Neural cell (in vitro differentiated cells): ENCODE measurements at regions not wholly inside any gene's neighbourhood (a gene's known extent, or its start where the extent isn't known, plus 50 kb on each side); places are given as distances from the start of the nearest gene placed in this dataset.

Experiments
- H2AFZ ChIP-seq: fragments of 200-600, 300-800 bp; sonication (generic), shearing (Covaris generic); 2 replicates; pipeline ENCODE4 v1.6.0; 2014; ENCODE audit warnings: low read depth, mild to moderate bottlenecking, antibody characterized with exemption, low read length, moderate library complexity
- H3F3A ChIP-seq: fragments of 200-600 bp; shearing (Covaris generic); 2 replicates; pipeline ENCODE4 v1.6.1; 2016; ENCODE audit warnings: mild to moderate bottlenecking, moderate library complexity, mixed read lengths, antibody characterized with exemption, low read length; ENCODE audit not compliant: insufficient read depth, poor library complexity, severe bottlenecking
- H3K27ac ChIP-seq: fragments of 200-600, 300-800 bp; sonication (generic), shearing (Covaris generic); 2 replicates; pipeline ENCODE4 v1.5.1; 2014; ENCODE audit warnings: mild to moderate bottlenecking, low read length, moderate library complexity
- H3K27me3 ChIP-seq: fragments of 300-800, 200-600 bp; sonication (generic), shearing (Covaris generic); 2 replicates; pipeline ENCODE4 v1.6.0; 2014; ENCODE audit warnings: mild to moderate bottlenecking, low read depth, low read length, moderate library complexity; ENCODE audit not compliant: insufficient read depth
- H3K36me3 ChIP-seq: fragments of 300-800, 200-600 bp; sonication (generic), shearing (Covaris generic); 2 replicates; pipeline ENCODE4 v1.5.1; 2014; ENCODE audit warnings: mild to moderate bottlenecking, antibody characterized with exemption, low read length, moderate library complexity; ENCODE audit not compliant: insufficient read depth
- H3K4me2 ChIP-seq: fragments of 300-800, 200-600 bp; sonication (generic), shearing (Covaris generic); 2 replicates; pipeline ENCODE4 v1.6.0; 2014; ENCODE audit warnings: mild to moderate bottlenecking, low read length
- H3K4me3 ChIP-seq: fragments of 300-800, 200-600 bp; sonication (generic), shearing (Covaris generic); 2 replicates; pipeline ENCODE4 v1.5.1; 2014; ENCODE audit warnings: mild to moderate bottlenecking, low read length, moderate library complexity
- H3K79me2 ChIP-seq: fragments of 200-600 bp; shearing (Covaris generic); replicated peaks from 2 replicates; pipeline ENCODE4 v1.6.0; 2014; ENCODE audit warnings: mild to moderate bottlenecking, low read length, moderate library complexity; ENCODE audit not compliant: insufficient read depth
- H3K9ac ChIP-seq: fragments of 300-800, 200-600 bp; sonication (generic), shearing (Covaris generic); 2 replicates; pipeline ENCODE4 v1.6.1; 2016; ENCODE audit warnings: mild to moderate bottlenecking, low read length, mixed read lengths
- H3K9me2 ChIP-seq: fragments of 200-600 bp; shearing (Covaris generic); 2 replicates; pipeline ENCODE4 v1.6.1; 2016; ENCODE audit warnings: mild to moderate bottlenecking, low read length, mixed read lengths; ENCODE audit not compliant: insufficient read depth
- H3K9me3 ChIP-seq: fragments of 200-600, 300-800 bp; sonication (generic), shearing (Covaris generic); 2 replicates; pipeline ENCODE4 v1.6.1; 2016; ENCODE audit warnings: mild to moderate bottlenecking, mixed run types, low read length, moderate library complexity, mixed read lengths
- H4K20me1 ChIP-seq: fragments of 200-600 bp; shearing (Covaris generic); 2 replicates; pipeline ENCODE4 v1.6.1; 2016; ENCODE audit warnings: mild to moderate bottlenecking, mixed run types; ENCODE audit not compliant: insufficient read depth
- EP300 ChIP-seq: fragments of 450-650 bp; conservative IDR thresholded peaks from 2 replicates; pipeline ENCODE4 v1.6.1; 2014; ENCODE audit warnings: antibody characterized with exemption, mild to moderate bottlenecking, moderate library complexity; ENCODE audit not compliant: poor library complexity, severe bottlenecking
- EZH2 ChIP-seq: fragments of 200-600, 300-800 bp; shearing (Covaris generic), sonication (generic); IDR thresholded peaks from 2 replicates; pipeline ENCODE4 v1.6.1; 2014; ENCODE audit warnings: antibody characterized with exemption, low read length, borderline replicate concordance, mild to moderate bottlenecking; ENCODE audit not compliant: insufficient read depth, poor library complexity, severe bottlenecking
- MXI1 ChIP-seq: fragments of 450-650 bp; conservative IDR thresholded peaks from 2 replicates; pipeline ENCODE4 v1.6.1; 2014; ENCODE audit warnings: antibody characterized with exemption, mild to moderate bottlenecking; ENCODE audit not compliant: poor library complexity, severe bottlenecking
- POLR2AphosphoS5 ChIP-seq: IDR thresholded peaks from 2 replicates; pipeline ENCODE4 v1.6.1; 2012
- RAD21 ChIP-seq: fragments of 450-650 bp; conservative IDR thresholded peaks from 2 replicates; pipeline ENCODE4 v1.6.1; 2014; ENCODE audit warnings: antibody characterized with exemption, mild to moderate bottlenecking, moderate library complexity
- SMC3 ChIP-seq: fragments of 450-650 bp; conservative IDR thresholded peaks from 2 replicates; pipeline ENCODE4 v1.6.1; 2014; ENCODE audit warnings: antibody characterized with exemption, mild to moderate bottlenecking, moderate library complexity; ENCODE audit not compliant: poor library complexity
- TAF1 ChIP-seq: IDR thresholded peaks from 2 replicates; pipeline ENCODE4 v1.6.1; 2012; ENCODE audit warnings: low read depth
- TF ChIP-seq, protein P1 (sequence below): fragments of 450-650 bp; IDR thresholded peaks from 2 replicates; pipeline ENCODE4 v1.5.1; 2014; ENCODE audit warnings: antibody characterized with exemption, mild to moderate bottlenecking, moderate library complexity; ENCODE audit not compliant: poor library complexity, severe bottlenecking
- TF ChIP-seq, protein P2 (sequence below): IDR thresholded peaks from 2 replicates; pipeline ENCODE4 v1.6.1; 2012; ENCODE audit warnings: borderline replicate concordance

DNA sequence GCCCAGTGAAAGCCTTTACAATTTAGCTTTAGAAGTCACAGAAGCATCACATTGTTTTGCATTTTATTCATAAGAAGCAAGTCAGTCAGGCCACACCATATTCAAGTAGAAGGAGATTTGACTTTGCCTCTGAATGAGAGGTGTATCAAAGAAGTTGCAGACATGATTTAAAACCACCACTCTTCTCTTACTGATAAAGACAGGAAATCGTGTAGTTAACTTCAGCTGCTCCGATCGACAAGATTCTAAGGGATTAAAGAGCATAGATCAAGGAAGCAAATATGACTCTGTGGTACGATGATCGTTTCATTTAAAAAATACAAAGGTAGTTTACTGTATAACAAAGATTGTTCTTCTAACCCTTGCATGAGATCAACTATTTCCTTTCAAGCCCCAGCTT is 328.0 kb upstream of the PPP1R2C start:
- Histone ChIP-seq H3K9me3 (no peaks in the 10 kb centered on the region), H3K79me2 (no peaks in the 10 kb centered on the region), H3K9ac (no peak overlapping the region), H3K4me2 (no peak overlapping the region), H4K20me1 (no peaks in the 10 kb centered on the region), H3F3A (no peaks in the 10 kb centered on the region), H3K9me2 (no peaks in the 10 kb centered on the region), H3K27me3 (no peaks in the 10 kb centered on the region), H2AFZ (no peak overlapping the region), H3K36me3 (no peaks in the 10 kb centered on the region), H3K27ac (no peak overlapping the region), H3K4me3 (no peak overlapping the region)
- TF ChIP-seq TAF1 (no peak), MXI1 (no peak), EZH2 (no peak), POLR2AphosphoS5 (no peak), SMC3 (no peak), RAD21 (no peak), EP300 (no peak)
- TF ChIP-seq, protein P1, sequence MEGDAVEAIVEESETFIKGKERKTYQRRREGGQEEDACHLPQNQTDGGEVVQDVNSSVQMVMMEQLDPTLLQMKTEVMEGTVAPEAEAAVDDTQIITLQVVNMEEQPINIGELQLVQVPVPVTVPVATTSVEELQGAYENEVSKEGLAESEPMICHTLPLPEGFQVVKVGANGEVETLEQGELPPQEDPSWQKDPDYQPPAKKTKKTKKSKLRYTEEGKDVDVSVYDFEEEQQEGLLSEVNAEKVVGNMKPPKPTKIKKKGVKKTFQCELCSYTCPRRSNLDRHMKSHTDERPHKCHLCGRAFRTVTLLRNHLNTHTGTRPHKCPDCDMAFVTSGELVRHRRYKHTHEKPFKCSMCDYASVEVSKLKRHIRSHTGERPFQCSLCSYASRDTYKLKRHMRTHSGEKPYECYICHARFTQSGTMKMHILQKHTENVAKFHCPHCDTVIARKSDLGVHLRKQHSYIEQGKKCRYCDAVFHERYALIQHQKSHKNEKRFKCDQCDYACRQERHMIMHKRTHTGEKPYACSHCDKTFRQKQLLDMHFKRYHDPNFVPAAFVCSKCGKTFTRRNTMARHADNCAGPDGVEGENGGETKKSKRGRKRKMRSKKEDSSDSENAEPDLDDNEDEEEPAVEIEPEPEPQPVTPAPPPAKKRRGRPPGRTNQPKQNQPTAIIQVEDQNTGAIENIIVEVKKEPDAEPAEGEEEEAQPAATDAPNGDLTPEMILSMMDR = no peak
- TF ChIP-seq, protein P2, sequence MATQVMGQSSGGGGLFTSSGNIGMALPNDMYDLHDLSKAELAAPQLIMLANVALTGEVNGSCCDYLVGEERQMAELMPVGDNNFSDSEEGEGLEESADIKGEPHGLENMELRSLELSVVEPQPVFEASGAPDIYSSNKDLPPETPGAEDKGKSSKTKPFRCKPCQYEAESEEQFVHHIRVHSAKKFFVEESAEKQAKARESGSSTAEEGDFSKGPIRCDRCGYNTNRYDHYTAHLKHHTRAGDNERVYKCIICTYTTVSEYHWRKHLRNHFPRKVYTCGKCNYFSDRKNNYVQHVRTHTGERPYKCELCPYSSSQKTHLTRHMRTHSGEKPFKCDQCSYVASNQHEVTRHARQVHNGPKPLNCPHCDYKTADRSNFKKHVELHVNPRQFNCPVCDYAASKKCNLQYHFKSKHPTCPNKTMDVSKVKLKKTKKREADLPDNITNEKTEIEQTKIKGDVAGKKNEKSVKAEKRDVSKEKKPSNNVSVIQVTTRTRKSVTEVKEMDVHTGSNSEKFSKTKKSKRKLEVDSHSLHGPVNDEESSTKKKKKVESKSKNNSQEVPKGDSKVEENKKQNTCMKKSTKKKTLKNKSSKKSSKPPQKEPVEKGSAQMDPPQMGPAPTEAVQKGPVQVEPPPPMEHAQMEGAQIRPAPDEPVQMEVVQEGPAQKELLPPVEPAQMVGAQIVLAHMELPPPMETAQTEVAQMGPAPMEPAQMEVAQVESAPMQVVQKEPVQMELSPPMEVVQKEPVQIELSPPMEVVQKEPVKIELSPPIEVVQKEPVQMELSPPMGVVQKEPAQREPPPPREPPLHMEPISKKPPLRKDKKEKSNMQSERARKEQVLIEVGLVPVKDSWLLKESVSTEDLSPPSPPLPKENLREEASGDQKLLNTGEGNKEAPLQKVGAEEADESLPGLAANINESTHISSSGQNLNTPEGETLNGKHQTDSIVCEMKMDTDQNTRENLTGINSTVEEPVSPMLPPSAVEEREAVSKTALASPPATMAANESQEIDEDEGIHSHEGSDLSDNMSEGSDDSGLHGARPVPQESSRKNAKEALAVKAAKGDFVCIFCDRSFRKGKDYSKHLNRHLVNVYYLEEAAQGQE = no peak

DNA sequence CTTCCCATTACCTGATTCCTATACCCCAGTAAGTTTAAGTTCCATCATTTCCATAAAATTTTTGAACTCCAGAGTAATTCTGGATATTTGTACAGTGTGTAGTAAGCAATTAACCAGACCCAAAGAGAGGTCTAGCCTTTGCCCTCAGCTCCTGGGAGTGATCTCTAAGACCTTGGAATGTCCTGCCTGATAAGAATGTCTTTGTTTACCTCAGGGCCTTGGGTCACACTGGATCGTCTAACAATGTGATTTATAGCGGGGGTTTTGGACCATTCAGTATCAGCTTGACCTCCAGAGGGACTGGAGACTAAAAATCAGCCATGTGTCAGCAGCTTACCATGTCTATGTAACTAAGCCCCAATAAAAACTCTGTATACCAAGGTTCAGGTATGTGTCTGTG is 330.9 kb upstream of the PPP1R2C start:
- TF ChIP-seq, protein P2 = no peak
- TF ChIP-seq POLR2AphosphoS5 = no peak
- TF ChIP-seq, protein P1 = no peak
- no peak for TF ChIP-seq RAD21
- no peak for TF ChIP-seq SMC3
- no peak for TF ChIP-seq EZH2
- TF ChIP-seq MXI1 = no peak
- TF ChIP-seq TAF1 = no peak
- no peak for TF ChIP-seq EP300

More for the DNA sequence above, 330.9 kb upstream of the PPP1R2C start:
- no peaks in the 10 kb centered on the region for H3F3A ChIP-seq
- no peak overlapping the region for H3K27ac ChIP-seq
- H3K36me3 ChIP-seq = no peaks in the 10 kb centered on the region
- H3K9me3 ChIP-seq = no peaks in the 10 kb centered on the region
- H3K79me2 ChIP-seq = no peaks in the 10 kb centered on the region
- no peaks in the 10 kb centered on the region for H4K20me1 ChIP-seq
- no peak overlapping the region for H3K4me2 ChIP-seq
- H3K27me3 ChIP-seq = no peaks in the 10 kb centered on the region
- no peak overlapping the region for H2AFZ ChIP-seq
- H3K4me3 ChIP-seq = no peak overlapping the region
- H3K9me2 ChIP-seq = no peaks in the 10 kb centered on the region
- H3K9ac ChIP-seq = no peak overlapping the region
